ENCODE measurements at regions not wholly inside any gene's neighbourhood (a gene's known extent, or its start where the extent isn't known, plus 50 kb on each side); places are given as distances from the start of the nearest gene placed in this dataset.

GRCh38 chr9:7615344-7615743 is 184.2 kb downstream of the DMAC1 start:
- H3K27me3 ChIP-seq (ENCODE audit: control insufficient read depth in 1 of 2, insufficient read depth in 2 of 2, low read length in 2 of 2): no peaks in the 10 kb centered on the region
- DNase-seq (ENCODE audit: low spot score) (no peak), ATAC-seq (no peak), FAIRE-seq (no peak)
- no peaks in the 10 kb centered on the region for H3K36me3 ChIP-seq (replicated peaks in 1 of 2; ENCODE audit: control insufficient read depth in 1 of 2, insufficient read depth in 2 of 2, low read length in 2 of 2)
- no peaks in the 10 kb centered on the region for H3K4me1 ChIP-seq (ENCODE audit: insufficient read depth, low read length)
- no peak overlapping the region for H3K4me3 ChIP-seq (replicated peaks in 1 of 3; ENCODE audit: insufficient read depth in 1 of 3, low read depth in 2 of 3, low read length in 3 of 3)
- CTCF ChIA-PET (ENCODE audit: low intra/inter-chr PET ratio, low total read pairs): no interaction called here
- H3K27ac ChIP-seq (ENCODE audit: extremely low read length, insufficient read depth, low read length): no peak overlapping the region
- no peak overlapping the region for H3K4me2 ChIP-seq (ENCODE audit: low read depth, low read length)
- intact Hi-C loops (cut with micrococcal nuclease; ENCODE audit: unreplicated experiment): no loop called here
- POLR2A ChIA-PET: no interaction called here
- no peak overlapping the region for H2AFZ ChIP-seq (ENCODE audit: low read length)
- in situ Hi-C loops (cut with HindIII; ENCODE audit: extremely low pct_ligation_motif_present, low pct_unique_long_range_greater_than_20kb): no loop called here
- H4K20me1 ChIP-seq (ENCODE audit: insufficient read depth, low read length): no peaks in the 10 kb centered on the region
- no TSS peak for BruUV-seq (replicated peaks)
- no peaks in the 10 kb centered on the region for H3K9me3 ChIP-seq (ENCODE audit: low read length)
- WGBS (ENCODE audit: low lambda C conversion rate): 0% methylated on average over 1 of the region's 1 CpG
- no peaks in the 10 kb centered on the region for H3K79me2 ChIP-seq (ENCODE audit: insufficient read depth, low read length)
- TF ChIP-seq ZNF275 (CRISPR knock-in tag; IDR thresholded peaks at IDR 0.05; ENCODE audit: borderline replicate concordance): no peak
- TF ChIP-seq HDAC6 (IDR thresholded peaks at IDR 0.05; ENCODE audit: low read depth, low read length): no peak
- H3K9ac ChIP-seq (ENCODE audit: insufficient read depth, low read depth, low read length): no peak overlapping the region

GRCh38 chr9:7613931-7614330 is 185.6 kb downstream of the DMAC1 start:
- no peak for DNase-seq (ENCODE audit: low spot score)
- no peak for ATAC-seq
- FAIRE-seq: no peak
- H3K4me1 ChIP-seq (ENCODE audit: insufficient read depth, low read length): no peaks in the 10 kb centered on the region
- intact Hi-C loops (cut with micrococcal nuclease; ENCODE audit: unreplicated experiment): no loop called here
- BruUV-seq (replicated peaks): no TSS peak
- no peaks in the 10 kb centered on the region for H3K27me3 ChIP-seq (ENCODE audit: control insufficient read depth in 1 of 2, insufficient read depth in 2 of 2, low read length in 2 of 2)
- no peak overlapping the region for H3K9ac ChIP-seq (ENCODE audit: insufficient read depth, low read depth, low read length)
- H3K4me3 ChIP-seq (replicated peaks in 1 of 3; ENCODE audit: insufficient read depth in 1 of 3, low read depth in 2 of 3, low read length in 3 of 3): no peak overlapping the region
- no peaks in the 10 kb centered on the region for H3K79me2 ChIP-seq (ENCODE audit: insufficient read depth, low read length)
- no peaks in the 10 kb centered on the region for H3K36me3 ChIP-seq (replicated peaks in 1 of 2; ENCODE audit: control insufficient read depth in 1 of 2, insufficient read depth in 2 of 2, low read length in 2 of 2)
- no peak overlapping the region for H3K4me2 ChIP-seq (ENCODE audit: low read depth, low read length)
- in situ Hi-C loops (cut with HindIII; ENCODE audit: extremely low pct_ligation_motif_present, low pct_unique_long_range_greater_than_20kb): no loop called here
- POLR2A ChIA-PET: no interaction called here
- no peak overlapping the region for H3K27ac ChIP-seq (ENCODE audit: extremely low read length, insufficient read depth, low read length)
- CTCF ChIA-PET (ENCODE audit: low intra/inter-chr PET ratio, low total read pairs): no interaction called here
- no peak overlapping the region for H2AFZ ChIP-seq (ENCODE audit: low read length)
- no peaks in the 10 kb centered on the region for H3K9me3 ChIP-seq (ENCODE audit: low read length)
- no peaks in the 10 kb centered on the region for H4K20me1 ChIP-seq (ENCODE audit: insufficient read depth, low read length)
- WGBS (ENCODE audit: low lambda C conversion rate): 1% methylated on average over 5 of the region's 5 CpGs
- no peak for TF ChIP-seq ZNF407 (CRISPR knock-in tag; IDR thresholded peaks at IDR 0.05; ENCODE audit: not compliant biosample characterization)
- TF ChIP-seq ZNF160 (CRISPR knock-in tag; IDR thresholded peaks at IDR 0.05): no peak
- TF ChIP-seq NR0B2 (CRISPR knock-in tag; IDR thresholded peaks at IDR 0.05): no peak

Data from HepG2 (cell line).